ENCODE measurements at regions not wholly inside any gene's neighbourhood (a gene's known extent, or its start where the extent isn't known, plus 50 kb on each side); places are given as distances from the start of the nearest gene placed in this dataset.

DNA sequence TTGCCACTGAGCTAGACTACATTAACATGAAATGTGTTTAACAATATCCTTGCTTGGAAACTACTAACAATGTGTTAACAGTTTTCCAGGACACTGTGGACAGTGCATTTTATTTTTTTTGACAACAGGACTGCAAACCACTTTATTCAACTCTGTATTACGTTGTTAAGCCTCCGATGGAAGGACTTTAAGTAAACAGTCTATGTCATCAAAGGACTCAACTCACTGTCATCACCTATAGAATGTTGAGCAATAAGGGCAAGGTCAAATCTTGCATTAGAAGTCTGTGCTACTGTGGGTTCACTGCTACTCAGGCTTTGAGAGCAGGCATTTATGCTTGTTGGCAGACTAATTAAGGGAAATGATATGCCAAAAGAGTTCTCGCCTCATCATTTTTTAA is 483.7 kb downstream of the FLRT2 start:
- DNase-seq (ENCODE audit: low spot score, unreplicated experiment) = no peak
- Mint-ChIP-seq H3K36me3 (ENCODE audit: insufficient read depth) (no peaks in the 10 kb centered on the region), H3K27ac (no peak overlapping the region), H3K27me3 (peaks cover 7% of the 10 kb centered on the region), H3K9me3 (ENCODE audit: low read depth) (peaks cover 2% of the 10 kb centered on the region), H3K4me1 (ENCODE audit: low read depth) (peaks cover 4% of the 10 kb centered on the region), H3K4me3 (ENCODE audit: low read depth) (no peak overlapping the region)
- TF ChIP-seq, protein P1, sequence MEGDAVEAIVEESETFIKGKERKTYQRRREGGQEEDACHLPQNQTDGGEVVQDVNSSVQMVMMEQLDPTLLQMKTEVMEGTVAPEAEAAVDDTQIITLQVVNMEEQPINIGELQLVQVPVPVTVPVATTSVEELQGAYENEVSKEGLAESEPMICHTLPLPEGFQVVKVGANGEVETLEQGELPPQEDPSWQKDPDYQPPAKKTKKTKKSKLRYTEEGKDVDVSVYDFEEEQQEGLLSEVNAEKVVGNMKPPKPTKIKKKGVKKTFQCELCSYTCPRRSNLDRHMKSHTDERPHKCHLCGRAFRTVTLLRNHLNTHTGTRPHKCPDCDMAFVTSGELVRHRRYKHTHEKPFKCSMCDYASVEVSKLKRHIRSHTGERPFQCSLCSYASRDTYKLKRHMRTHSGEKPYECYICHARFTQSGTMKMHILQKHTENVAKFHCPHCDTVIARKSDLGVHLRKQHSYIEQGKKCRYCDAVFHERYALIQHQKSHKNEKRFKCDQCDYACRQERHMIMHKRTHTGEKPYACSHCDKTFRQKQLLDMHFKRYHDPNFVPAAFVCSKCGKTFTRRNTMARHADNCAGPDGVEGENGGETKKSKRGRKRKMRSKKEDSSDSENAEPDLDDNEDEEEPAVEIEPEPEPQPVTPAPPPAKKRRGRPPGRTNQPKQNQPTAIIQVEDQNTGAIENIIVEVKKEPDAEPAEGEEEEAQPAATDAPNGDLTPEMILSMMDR (IDR thresholded peaks at IDR 0.05; ENCODE audit: unreplicated experiment) = no peak

DNA sequence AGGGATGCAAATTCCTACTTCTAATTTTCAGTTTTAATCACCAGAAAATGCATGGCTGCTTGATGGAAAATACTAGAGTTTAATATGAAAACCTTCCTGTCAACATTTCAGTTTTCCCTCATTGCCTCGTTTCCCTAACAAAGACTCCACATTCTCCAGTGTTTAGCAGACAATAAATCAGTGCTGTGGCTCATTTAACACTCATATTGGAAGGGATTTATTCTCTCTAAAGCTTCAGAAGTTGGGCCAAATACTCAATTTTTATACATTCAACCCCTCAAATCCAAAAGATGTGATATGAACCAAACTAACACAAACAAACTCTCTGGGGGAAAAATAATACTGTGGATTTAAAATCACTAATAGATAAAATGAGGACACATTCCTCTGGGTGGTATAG is 482.5 kb downstream of the FLRT2 start:
- Mint-ChIP-seq H3K4me3 (ENCODE audit: low read depth) (no peak overlapping the region), H3K27me3 (peaks cover 7% of the 10 kb centered on the region), H3K4me1 (ENCODE audit: low read depth) (peaks cover 7% of the 10 kb centered on the region), H3K9me3 (ENCODE audit: low read depth) (peaks cover 2% of the 10 kb centered on the region), H3K27ac (no peak overlapping the region), H3K36me3 (ENCODE audit: insufficient read depth) (no peaks in the 10 kb centered on the region)
- TF ChIP-seq, protein P1 (IDR thresholded peaks at IDR 0.05; ENCODE audit: unreplicated experiment) = no peak
- DNase-seq (ENCODE audit: low spot score, unreplicated experiment) = no peak

DNA sequence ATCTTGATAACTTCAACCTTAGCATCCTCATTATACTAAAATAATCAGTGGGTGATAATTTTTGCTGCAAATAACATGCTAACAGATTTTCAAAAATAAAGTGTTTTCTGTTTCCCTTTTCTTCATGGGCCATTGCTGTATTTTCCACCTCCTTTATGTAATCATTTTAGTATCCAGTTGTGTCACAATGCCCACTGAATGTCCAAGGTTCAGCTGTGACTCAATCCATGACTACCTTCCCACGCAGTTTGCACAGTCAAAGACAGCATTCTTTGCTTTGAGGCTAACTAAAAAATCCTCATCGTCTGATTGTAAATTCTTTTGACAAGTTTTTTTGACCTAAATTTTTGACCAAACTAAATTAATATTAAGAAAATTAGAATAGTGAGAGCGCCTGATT is 474.1 kb downstream of the FLRT2 start:
- Mint-ChIP-seq H3K27me3 (peaks cover 10% of the 10 kb centered on the region), H3K27ac (no peak overlapping the region), H3K36me3 (ENCODE audit: insufficient read depth) (no peaks in the 10 kb centered on the region), H3K9me3 (ENCODE audit: low read depth) (no peaks in the 10 kb centered on the region), H3K4me1 (ENCODE audit: low read depth) (peaks cover 19% of the 10 kb centered on the region), H3K4me3 (ENCODE audit: low read depth) (no peak overlapping the region)
- no peak for DNase-seq (ENCODE audit: low spot score, unreplicated experiment)
- TF ChIP-seq, protein P1 (IDR thresholded peaks at IDR 0.05; ENCODE audit: unreplicated experiment) = no peak

DNA sequence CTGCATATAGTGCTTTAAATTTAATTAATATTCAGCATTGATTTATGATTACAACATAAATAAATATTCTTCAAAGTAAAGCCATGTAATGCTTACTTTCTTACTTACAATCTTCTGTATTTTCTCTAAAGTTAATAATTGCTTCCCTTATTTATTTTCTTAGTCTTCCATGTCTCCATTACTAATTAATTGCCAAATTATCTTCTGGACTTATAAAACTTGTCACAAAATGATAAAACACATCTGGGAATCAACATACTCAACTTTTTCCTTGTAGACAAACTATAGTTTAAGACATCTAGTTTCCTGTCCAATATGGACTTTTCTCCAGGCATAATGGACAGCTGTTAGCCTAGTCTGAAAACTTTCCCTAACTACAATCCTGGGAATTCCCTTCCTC is 466.6 kb downstream of the FLRT2 start:
- H3K4me1 Mint-ChIP-seq (ENCODE audit: low read depth) = peaks cover 3% of the 10 kb centered on the region
- no peak for DNase-seq (ENCODE audit: low spot score, unreplicated experiment)
- no peaks in the 10 kb centered on the region for H3K36me3 Mint-ChIP-seq (ENCODE audit: insufficient read depth)
- H3K9me3 Mint-ChIP-seq (ENCODE audit: low read depth) = no peaks in the 10 kb centered on the region
- H3K4me3 Mint-ChIP-seq (ENCODE audit: low read depth) = no peak overlapping the region
- TF ChIP-seq, protein P1 (IDR thresholded peaks at IDR 0.05; ENCODE audit: unreplicated experiment) = no peak
- no peak overlapping the region for H3K27ac Mint-ChIP-seq
- H3K27me3 Mint-ChIP-seq = no peaks in the 10 kb centered on the region

DNA sequence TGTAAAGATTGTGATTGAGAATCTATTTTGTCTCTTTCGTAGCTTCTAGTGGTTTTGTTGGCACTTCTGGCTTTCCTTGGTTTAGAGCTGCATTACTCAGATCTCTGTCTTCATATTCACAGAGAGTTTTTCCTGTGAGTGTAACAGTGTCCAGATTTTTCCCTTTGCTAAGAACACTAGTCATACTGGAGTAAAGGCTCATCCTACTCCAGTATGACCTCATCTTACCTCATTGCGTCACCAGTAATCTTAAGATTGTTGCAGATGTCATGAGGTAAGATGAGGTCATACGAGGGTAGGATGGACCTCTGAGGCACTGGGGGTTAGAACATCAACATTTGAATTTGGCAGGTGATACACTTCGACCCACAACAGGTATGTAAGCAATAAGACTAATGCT is 461.2 kb downstream of the FLRT2 start:
- Mint-ChIP-seq H3K27me3 (peaks cover 2% of the 10 kb centered on the region), H3K27ac (no peak overlapping the region)

More for the DNA sequence above, 461.2 kb downstream of the FLRT2 start:
- DNase-seq (ENCODE audit: low spot score, unreplicated experiment) = no peak
- TF ChIP-seq, protein P1 (IDR thresholded peaks at IDR 0.05; ENCODE audit: unreplicated experiment) = no peak
- no peaks in the 10 kb centered on the region for H3K9me3 Mint-ChIP-seq (ENCODE audit: low read depth)
- no peaks in the 10 kb centered on the region for H3K36me3 Mint-ChIP-seq (ENCODE audit: insufficient read depth)
- no peak overlapping the region for H3K4me3 Mint-ChIP-seq (ENCODE audit: low read depth)
- H3K4me1 Mint-ChIP-seq (ENCODE audit: low read depth) = peaks cover 1% of the 10 kb centered on the region
